Liver (tissue), 8 donors: ENCODE measurements at regions not wholly inside any gene's neighbourhood (a gene's known extent, or its start where the extent isn't known, plus 50 kb on each side); places are given as distances from the start of the nearest gene placed in this dataset.

ENCODE experiments used
- DNase-seq: peaks from one replicate; pipeline ENCODE4 v3.0.0-alpha.2; 2017; ENCODE audit warnings: low spot score
- H3K27ac ChIP-seq, 2 donors: one replicate each; pipeline ENCODE4 v1.7.0; 2013; ENCODE audit warnings: inconsistent platforms in 2 of 2, low read length in 2 of 2, control low read depth in 1 of 2, low read depth in 1 of 2, mild to moderate bottlenecking in 1 of 2
- H3K27me3 ChIP-seq, 4 donors: one replicate each; pipeline versions ENCODE4 v1.6.1 to v1.7.0; 2013; ENCODE audit warnings: low read length in 3 of 4, inconsistent platforms in 1 of 4, mild to moderate bottlenecking in 1 of 4, moderate library complexity in 1 of 4; ENCODE audit not compliant: control insufficient read depth in 4 of 4, insufficient read depth in 4 of 4
- H3K36me3 ChIP-seq, 4 donors: one replicate each; pipeline versions ENCODE4 v1.6.1 to v1.7.0; 2013; ENCODE audit warnings: low read length in 3 of 4, mild to moderate bottlenecking in 3 of 4, low read depth in 1 of 4, moderate library complexity in 1 of 4; ENCODE audit not compliant: control insufficient read depth in 4 of 4, insufficient read depth in 3 of 4
- H3K4me1 ChIP-seq, 4 donors: one replicate each; pipeline versions ENCODE4 v1.6.1 to v1.7.0; 2013; ENCODE audit warnings: low read length in 3 of 4, mild to moderate bottlenecking in 3 of 4, moderate library complexity in 1 of 4; ENCODE audit not compliant: control insufficient read depth in 4 of 4, insufficient read depth in 4 of 4
- H3K4me3 ChIP-seq, 3 donors: one replicate each; pipeline versions ENCODE4 v1.6.1 to v1.7.0; 2013; ENCODE audit warnings: low read length in 3 of 3, control low read depth in 1 of 3, low read depth in 1 of 3, mild to moderate bottlenecking in 1 of 3
- H3K9ac ChIP-seq, 2 donors: one replicate each; pipeline ENCODE4 v1.7.0; 2013; ENCODE audit warnings: low read length in 2 of 2, mild to moderate bottlenecking in 2 of 2, moderate library complexity in 2 of 2, control low read depth in 1 of 2, low read depth in 1 of 2
- H3K9me3 ChIP-seq, 4 donors: one replicate each; pipeline versions ENCODE4 v1.6.1 to v1.7.0; 2013; ENCODE audit warnings: low read length in 3 of 4; ENCODE audit not compliant: control insufficient read depth in 4 of 4
- ATF3 ChIP-seq: IDR thresholded peaks from 2 replicates; pipeline ENCODE4 v1.6.1; 2016; ENCODE audit warnings: antibody characterized with exemption
- CTCF ChIP-seq: fragments of 150-350 bp; IDR thresholded peaks from 2 replicates; pipeline ENCODE4 v1.5.1; 2017; ENCODE audit warnings: improper control_type of control experiment, low read depth, low read length; ENCODE audit not compliant: missing input control
- EGR1 ChIP-seq, 2 donors: IDR thresholded peaks; 2 replicates each; pipeline ENCODE4 v1.6.1; 2016 to 2018; ENCODE audit warnings: antibody characterized with exemption in 2 of 2, low read depth in 2 of 2
- FOXA2 ChIP-seq: IDR thresholded peaks from 2 replicates; pipeline ENCODE4 v1.6.1; 2016; ENCODE audit warnings: antibody characterized with exemption
- GABPA ChIP-seq, 2 donors: IDR thresholded peaks in 1 of 2; conservative IDR thresholded peaks in 1 of 2; 2 replicates each; pipeline ENCODE4 v1.6.1; 2016; ENCODE audit warnings: antibody characterized with exemption in 2 of 2, mild to moderate bottlenecking in 1 of 2, moderate library complexity in 1 of 2
- HNF4A ChIP-seq, 2 donors: conservative IDR thresholded peaks; 2 replicates each; pipeline ENCODE4 v1.6.1; 2016; ENCODE audit warnings: antibody characterized with exemption in 2 of 2, mild to moderate bottlenecking in 2 of 2
- JUND ChIP-seq, 2 donors: IDR thresholded peaks; 2 replicates each; pipeline ENCODE4 v1.6.1; 2016; ENCODE audit warnings: antibody characterized with exemption in 2 of 2
- NR2F2 ChIP-seq: IDR thresholded peaks from 2 replicates; pipeline ENCODE4 v1.6.1; 2016; ENCODE audit warnings: antibody characterized with exemption
- RAD21 ChIP-seq, 2 donors: IDR thresholded peaks; 2 replicates each; pipeline ENCODE4 v1.6.1; 2016; ENCODE audit warnings: antibody characterized with exemption in 2 of 2, mild to moderate bottlenecking in 2 of 2
- REST ChIP-seq: IDR thresholded peaks from 2 replicates; pipeline ENCODE4 v1.6.1; 2016; ENCODE audit warnings: antibody characterized with exemption, mild to moderate bottlenecking
- RXRA ChIP-seq, 2 donors: IDR thresholded peaks; 2 replicates each; pipeline ENCODE4 v1.6.1; 2017 to 2018; ENCODE audit warnings: antibody characterized with exemption in 2 of 2, mild to moderate bottlenecking in 1 of 2
- SP1 ChIP-seq: IDR thresholded peaks from 2 replicates; pipeline ENCODE4 v1.6.1; 2018; ENCODE audit warnings: antibody characterized with exemption, mild to moderate bottlenecking
- YY1 ChIP-seq: IDR thresholded peaks from 2 replicates; pipeline ENCODE4 v1.6.1; 2016; ENCODE audit warnings: antibody characterized with exemption, mild to moderate bottlenecking
- WGBS: extraction: QIAGEN DNeasy Blood & Tissue Kit; methylation state at CpG from one replicate; pipeline ENCODE4 v1.1.7; 2013; 5-methylcytosine and 5-hydroxymethylcytosine counted together
- donor health status: healthy.
- donor health status: healthy.
- donor health status: healthy.
- donor health status: healthy.
- donor health status: healthy.

GRCh38 chr3:82198009-82198408 is 436.6 kb upstream of the GBE1 start:
- Histone ChIP-seq H3K9ac (no peak overlapping the region), H3K27ac (no peak overlapping the region), H3K27me3 (no peaks in the 10 kb centered on the region), H3K4me1 (no peaks in the 10 kb centered on the region), H3K4me3 (no peak overlapping the region), H3K36me3 (no peaks in the 10 kb centered on the region), H3K9me3 (no peaks in the 10 kb centered on the region)
- no peak for DNase-seq
- WGBS = 59% methylated on average over 3 of the region's 3 CpGs
- TF ChIP-seq GABPA (IDR thresholded peaks at IDR 0.05 in 1 of 2, conservative IDR thresholded peaks at IDR 0.05 in 1 of 2) (no peak), EGR1 (IDR thresholded peaks at IDR 0.05; ENCODE audit: low read depth in 2 of 2) (no peak), NR2F2 (no peak), REST (no peak), YY1 (no peak), JUND (IDR thresholded peaks at IDR 0.05) (no peak), HNF4A (conservative IDR thresholded peaks at IDR 0.05) (no peak)

- H3K4me1 ChIP-seq = no peaks in the 10 kb centered on the region
- no peak overlapping the region for H3K9ac ChIP-seq
- no peak overlapping the region for H3K4me3 ChIP-seq
- no peaks in the 10 kb centered on the region for H3K9me3 ChIP-seq
- H3K27ac ChIP-seq = no peak overlapping the region
- TF ChIP-seq FOXA2 (no peak), YY1 (no peak), RAD21 (IDR thresholded peaks at IDR 0.05) (no peak), SP1 (no peak), GABPA (IDR thresholded peaks at IDR 0.05 in 1 of 2, conservative IDR thresholded peaks at IDR 0.05 in 1 of 2) (no peak), ATF3 (no peak), NR2F2 (no peak), HNF4A (conservative IDR thresholded peaks at IDR 0.05) (no peak), CTCF (no peak), RXRA (IDR thresholded peaks at IDR 0.05) (no peak)
- DNase-seq = no peak
- H3K27me3 ChIP-seq = no peaks in the 10 kb centered on the region
- H3K36me3 ChIP-seq = no peaks in the 10 kb centered on the region
Measured at GRCh38 chr3:82196645-82197044, 435.2 kb upstream of the GBE1 start.

GRCh38 chr3:82194870-82195269 is 433.4 kb upstream of the GBE1 start:
- Histone ChIP-seq H3K9ac (no peak overlapping the region), H3K27me3 (no peaks in the 10 kb centered on the region)
- WGBS = 49% methylated on average over 2 of the region's 2 CpGs

More at GRCh38 chr3:82194870-82195269, 433.4 kb upstream of the GBE1 start:
- Histone ChIP-seq H3K9me3 (no peaks in the 10 kb centered on the region), H3K4me1 (no peaks in the 10 kb centered on the region), H3K27ac (no peak overlapping the region), H3K4me3 (no peak overlapping the region), H3K36me3 (no peaks in the 10 kb centered on the region)
- DNase-seq = no peak
- TF ChIP-seq NR2F2 (no peak), FOXA2 (no peak), GABPA (IDR thresholded peaks at IDR 0.05 in 1 of 2, conservative IDR thresholded peaks at IDR 0.05 in 1 of 2) (no peak)
